ENCODE measurements at regions not wholly inside any gene's neighbourhood (a gene's known extent, or its start where the extent isn't known, plus 50 kb on each side); places are given as distances from the start of the nearest gene placed in this dataset.

DNA sequence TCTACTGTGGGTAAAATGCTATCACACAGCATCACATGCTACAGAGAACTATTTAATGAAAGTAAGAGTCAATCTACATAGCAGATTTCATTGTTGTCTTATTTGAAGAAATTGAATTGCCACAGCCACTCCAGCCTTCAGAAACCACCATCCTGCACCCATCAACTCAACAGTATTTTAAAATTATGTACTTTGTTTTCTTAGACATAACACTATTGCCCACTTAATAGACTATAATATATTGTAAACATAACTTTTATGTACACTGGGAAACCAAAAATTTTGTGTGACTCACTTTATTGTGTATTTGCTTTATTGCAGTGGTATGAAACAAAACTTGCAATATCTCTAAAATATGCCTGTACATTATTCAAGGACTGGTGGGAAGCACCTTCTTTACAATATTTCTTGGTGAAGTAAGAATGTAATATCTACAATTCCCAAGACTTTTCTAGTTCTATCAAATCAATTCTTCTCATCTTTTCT, 133.0 kb downstream of the DUSP10 start:
- TF ChIP-seq, protein P1, sequence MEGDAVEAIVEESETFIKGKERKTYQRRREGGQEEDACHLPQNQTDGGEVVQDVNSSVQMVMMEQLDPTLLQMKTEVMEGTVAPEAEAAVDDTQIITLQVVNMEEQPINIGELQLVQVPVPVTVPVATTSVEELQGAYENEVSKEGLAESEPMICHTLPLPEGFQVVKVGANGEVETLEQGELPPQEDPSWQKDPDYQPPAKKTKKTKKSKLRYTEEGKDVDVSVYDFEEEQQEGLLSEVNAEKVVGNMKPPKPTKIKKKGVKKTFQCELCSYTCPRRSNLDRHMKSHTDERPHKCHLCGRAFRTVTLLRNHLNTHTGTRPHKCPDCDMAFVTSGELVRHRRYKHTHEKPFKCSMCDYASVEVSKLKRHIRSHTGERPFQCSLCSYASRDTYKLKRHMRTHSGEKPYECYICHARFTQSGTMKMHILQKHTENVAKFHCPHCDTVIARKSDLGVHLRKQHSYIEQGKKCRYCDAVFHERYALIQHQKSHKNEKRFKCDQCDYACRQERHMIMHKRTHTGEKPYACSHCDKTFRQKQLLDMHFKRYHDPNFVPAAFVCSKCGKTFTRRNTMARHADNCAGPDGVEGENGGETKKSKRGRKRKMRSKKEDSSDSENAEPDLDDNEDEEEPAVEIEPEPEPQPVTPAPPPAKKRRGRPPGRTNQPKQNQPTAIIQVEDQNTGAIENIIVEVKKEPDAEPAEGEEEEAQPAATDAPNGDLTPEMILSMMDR (conservative IDR thresholded peaks at IDR 0.05; ENCODE audit: low read length), result no peak
- TF ChIP-seq EZH2phosphoT487 (IDR thresholded peaks at IDR 0.05; ENCODE audit: borderline replicate concordance, low read depth, low read length), result no peak
